Endodermal cell (in vitro differentiated cells): ENCODE measurements at regions not wholly inside any gene's neighbourhood (a gene's known extent, or its start where the extent isn't known, plus 50 kb on each side); places are given as distances from the start of the nearest gene placed in this dataset.

Source experiments
- DNase-seq: peaks from one replicate; pipeline ENCODE4 v3.0.0-alpha.2; 2017
- H3K27ac ChIP-seq: 2 replicates; pipeline ENCODE4 v1.5.1; 2013; ENCODE audit warnings: mild to moderate bottlenecking, low read depth, low read length, moderate library complexity
- H3K27me3 ChIP-seq: 2 replicates; pipeline ENCODE4 v1.6.1; 2013; ENCODE audit warnings: mild to moderate bottlenecking, low read length, moderate library complexity; ENCODE audit not compliant: insufficient read depth, control insufficient read depth, poor library complexity, severe bottlenecking
- H3K36me3 ChIP-seq: 2 replicates; pipeline ENCODE4 v1.7.0; 2013; ENCODE audit warnings: mild to moderate bottlenecking, low read length, moderate library complexity; ENCODE audit not compliant: control insufficient read depth, insufficient read depth
- H3K4me1 ChIP-seq: one replicate; pipeline ENCODE4 v1.7.0; 2013; ENCODE audit warnings: low read length; ENCODE audit not compliant: control insufficient read depth, insufficient read depth
- H3K4me3 ChIP-seq: 2 replicates; pipeline ENCODE4 v1.5.1; 2013; ENCODE audit warnings: mild to moderate bottlenecking, low read length, moderate library complexity
- H3K9ac ChIP-seq: 2 replicates; pipeline ENCODE4 v1.6.1; 2013; ENCODE audit warnings: mild to moderate bottlenecking, low read length, moderate library complexity; ENCODE audit not compliant: poor library complexity, severe bottlenecking; ENCODE audit errors: extremely low read depth
- H3K9me3 ChIP-seq: 2 replicates; pipeline ENCODE4 v1.6.1; 2013; ENCODE audit warnings: mild to moderate bottlenecking, low read length, moderate library complexity; ENCODE audit not compliant: control insufficient read depth
- H3K27ac Mint-ChIP-seq: 2 replicates; pipeline ENCODE4 v1.8.0; 2020; ENCODE audit warnings: mixed read lengths
- H3K27me3 Mint-ChIP-seq: 2 replicates; pipeline ENCODE4 v1.8.0; 2021; ENCODE audit warnings: mild to moderate bottlenecking, mixed read lengths; ENCODE audit not compliant: insufficient read depth
- H3K36me3 Mint-ChIP-seq: 2 replicates; pipeline ENCODE4 v1.8.0; 2020; ENCODE audit warnings: low read depth, mixed read lengths
- H3K4me1 Mint-ChIP-seq: 2 replicates; pipeline ENCODE4 v1.8.0; 2020; ENCODE audit warnings: mixed read lengths
- H3K4me3 Mint-ChIP-seq: 2 replicates; pipeline ENCODE4 v1.8.0; 2020; ENCODE audit warnings: mild to moderate bottlenecking, moderate library complexity, mixed read lengths
- H3K9me3 Mint-ChIP-seq: 2 replicates; pipeline ENCODE4 v1.8.0; 2020; ENCODE audit warnings: mild to moderate bottlenecking, mixed read lengths
- CTCF ChIP-seq: fragments of 200-600 bp; sonication (generic); conservative IDR thresholded peaks from 2 replicates; pipeline ENCODE4 v1.5.0; 2021; ENCODE audit warnings: antibody characterized with exemption, mild to moderate bottlenecking
- WGBS, 2 experiments: methylation state at CpG; one replicate each; pipeline versions ENCODE4 v1.1.5 to v1.1.7; 2013; ENCODE audit warnings: missing lambda C conversion rate in 2 of 2, mixed read lengths in 1 of 2; ENCODE audit not compliant: insufficient coverage in 1 of 2, insufficient read length in 1 of 2; 5-methylcytosine and 5-hydroxymethylcytosine counted together

- 0 to 6% methylated on average over 12 to 84 of the region's 84 CpGs for WGBS, 2 experiments
- H3K9ac ChIP-seq: peak overlapping the region; percentile 26
- H3K4me1 Mint-ChIP-seq: no peaks in the 10 kb centered on the region
- H3K27ac ChIP-seq: peak overlapping the region; percentile 77
- DNase-seq: peak; percentile 93
- no peaks in the 10 kb centered on the region for H3K36me3 Mint-ChIP-seq
- H3K36me3 ChIP-seq: no peaks in the 10 kb centered on the region
- TF ChIP-seq CTCF: no peak
- H3K9me3 ChIP-seq: no peaks in the 10 kb centered on the region
- H3K27me3 ChIP-seq: peaks cover 5% of the 10 kb centered on the region
- H3K4me3 Mint-ChIP-seq: peak overlapping the region; percentile 50
- no peak overlapping the region for H3K27ac Mint-ChIP-seq
- peak overlapping the region; percentile 70 for H3K4me3 ChIP-seq
- peaks cover 10% of the 10 kb centered on the region for H3K27me3 Mint-ChIP-seq
- H3K9me3 Mint-ChIP-seq: peaks cover 8% of the 10 kb centered on the region
- no peaks in the 10 kb centered on the region for H3K4me1 ChIP-seq
Observed at GRCh38 chr3:194070634-194071409, 65.1 kb upstream of the HES1 start.

GRCh38 chr3:194072097-194072428, 63.9 kb upstream of the HES1 start:
- 94 to 98% methylated on average over 6 to 9 of the region's 9 CpGs for WGBS, 2 experiments
- H3K36me3 ChIP-seq: no peaks in the 10 kb centered on the region
- H3K9me3 Mint-ChIP-seq: peaks cover 7% of the 10 kb centered on the region
- no peak for DNase-seq
- no peak overlapping the region for H3K27ac Mint-ChIP-seq
- no peak overlapping the region for H3K4me3 Mint-ChIP-seq
- H3K27ac ChIP-seq: no peak overlapping the region
- no peak overlapping the region for H3K9ac ChIP-seq
- H3K4me3 ChIP-seq: no peak overlapping the region
- H3K27me3 ChIP-seq: peaks cover 5% of the 10 kb centered on the region
- H3K9me3 ChIP-seq: no peaks in the 10 kb centered on the region
- peaks cover 8% of the 10 kb centered on the region for H3K27me3 Mint-ChIP-seq
- peaks cover 2% of the 10 kb centered on the region for H3K4me1 Mint-ChIP-seq
- no peak for TF ChIP-seq CTCF
- no peaks in the 10 kb centered on the region for H3K4me1 ChIP-seq
- H3K36me3 Mint-ChIP-seq: no peaks in the 10 kb centered on the region

DNA sequence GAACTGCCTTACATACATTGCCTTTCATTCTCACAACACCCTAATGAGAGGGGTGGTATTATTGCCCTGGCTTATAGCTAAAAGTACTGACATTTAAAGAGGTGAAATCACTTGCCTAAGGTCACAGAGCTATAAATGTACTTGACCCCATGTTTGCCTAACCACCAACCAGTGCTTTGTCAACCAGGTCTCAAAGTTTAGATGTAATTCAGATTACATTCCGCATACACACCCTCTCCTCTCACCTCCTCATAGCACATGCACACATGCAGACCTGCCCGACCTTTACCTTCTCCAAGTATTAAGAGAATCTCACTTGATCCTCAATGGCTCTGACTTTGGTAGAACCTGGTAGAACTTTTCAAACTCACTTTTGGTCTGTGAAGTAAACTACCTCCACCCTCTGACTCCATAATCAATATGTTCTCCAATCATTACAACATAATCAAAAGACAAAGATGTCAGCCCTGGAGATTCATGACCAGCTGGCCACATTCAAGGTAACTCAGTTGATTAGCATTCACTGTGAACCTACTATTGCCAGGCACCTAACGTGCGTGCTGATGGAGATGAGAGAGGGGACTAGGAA, 63.2 kb upstream of the HES1 start:
- Histone ChIP-seq H3K4me1 (no peaks in the 10 kb centered on the region), H3K9ac (no peak overlapping the region), H3K27ac (no peak overlapping the region), H3K4me3 (no peak overlapping the region), H3K27me3 (peaks cover 5% of the 10 kb centered on the region), H3K9me3 (no peaks in the 10 kb centered on the region), H3K36me3 (no peaks in the 10 kb centered on the region)
- 91 to 96% methylated on average over 2 to 4 of the region's 4 CpGs for WGBS, 2 experiments
- H3K27me3 Mint-ChIP-seq: peaks cover 8% of the 10 kb centered on the region
- H3K27ac Mint-ChIP-seq: no peak overlapping the region
- no peak for TF ChIP-seq CTCF
- DNase-seq: peak; percentile 30
- peaks cover 2% of the 10 kb centered on the region for H3K4me1 Mint-ChIP-seq
- no peaks in the 10 kb centered on the region for H3K36me3 Mint-ChIP-seq
- H3K9me3 Mint-ChIP-seq: peaks cover 4% of the 10 kb centered on the region
- H3K4me3 Mint-ChIP-seq: no peak overlapping the region
